ENCODE measurements at regions not wholly inside any gene's neighbourhood (a gene's known extent, or its start where the extent isn't known, plus 50 kb on each side); places are given as distances from the start of the nearest gene placed in this dataset.
"Not testable (repeated sequence)": the region's sequence is repeated elsewhere in the genome, so short reads cannot be mapped to it uniquely, and the experiment has no call there.

DNA sequence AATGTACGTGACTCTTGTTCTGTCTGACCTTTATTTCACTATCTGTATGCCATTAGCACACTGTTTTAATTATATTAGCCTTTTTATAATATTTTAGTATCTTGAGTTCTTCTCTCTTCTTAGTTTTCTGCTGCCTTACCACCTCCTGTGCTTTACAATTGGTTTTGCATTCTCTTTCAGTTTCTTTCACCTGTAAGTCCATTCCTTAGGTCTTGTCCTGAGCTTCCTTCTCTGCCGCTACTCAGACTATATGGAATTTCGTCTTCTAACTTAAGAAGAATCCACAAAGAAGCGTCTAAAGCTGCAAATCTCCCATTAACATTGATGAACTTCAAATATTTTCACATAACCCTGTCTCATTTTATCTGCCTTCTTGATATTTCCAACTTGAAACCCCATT is 642.9 kb downstream of the MAT2B start:
- TF ChIP-seq, protein P1, sequence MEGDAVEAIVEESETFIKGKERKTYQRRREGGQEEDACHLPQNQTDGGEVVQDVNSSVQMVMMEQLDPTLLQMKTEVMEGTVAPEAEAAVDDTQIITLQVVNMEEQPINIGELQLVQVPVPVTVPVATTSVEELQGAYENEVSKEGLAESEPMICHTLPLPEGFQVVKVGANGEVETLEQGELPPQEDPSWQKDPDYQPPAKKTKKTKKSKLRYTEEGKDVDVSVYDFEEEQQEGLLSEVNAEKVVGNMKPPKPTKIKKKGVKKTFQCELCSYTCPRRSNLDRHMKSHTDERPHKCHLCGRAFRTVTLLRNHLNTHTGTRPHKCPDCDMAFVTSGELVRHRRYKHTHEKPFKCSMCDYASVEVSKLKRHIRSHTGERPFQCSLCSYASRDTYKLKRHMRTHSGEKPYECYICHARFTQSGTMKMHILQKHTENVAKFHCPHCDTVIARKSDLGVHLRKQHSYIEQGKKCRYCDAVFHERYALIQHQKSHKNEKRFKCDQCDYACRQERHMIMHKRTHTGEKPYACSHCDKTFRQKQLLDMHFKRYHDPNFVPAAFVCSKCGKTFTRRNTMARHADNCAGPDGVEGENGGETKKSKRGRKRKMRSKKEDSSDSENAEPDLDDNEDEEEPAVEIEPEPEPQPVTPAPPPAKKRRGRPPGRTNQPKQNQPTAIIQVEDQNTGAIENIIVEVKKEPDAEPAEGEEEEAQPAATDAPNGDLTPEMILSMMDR (IDR thresholded peaks at IDR 0.05), result no peak
- no peaks in the 10 kb centered on the region for H3K4me1 Mint-ChIP-seq
- Histone ChIP-seq H3K27me3 (replicated peaks in 1 of 4; ENCODE audit: control extremely low read depth in 1 of 4, control insufficient read depth in 3 of 4, insufficient read depth in 4 of 4, low read length in 3 of 4) (no peaks in the 10 kb centered on the region), H3K4me2 (replicated peaks; ENCODE audit: low read depth, low read length, poor library complexity, severe bottlenecking) (no peak overlapping the region), H3K27ac (ENCODE audit: low read length in 2 of 2) (no peak overlapping the region), H3K36me3 (replicated peaks in 1 of 2; ENCODE audit: control extremely low read depth in 1 of 2, control insufficient read depth in 1 of 2, extremely low read depth in 1 of 2, insufficient read depth in 2 of 2, low read length in 1 of 2) (no peaks in the 10 kb centered on the region), H3K9ac (ENCODE audit: low read length) (no peak overlapping the region), H3K4me3 (ENCODE audit: control extremely low read depth in 1 of 5, extremely low read depth in 1 of 5, insufficient read depth in 1 of 5, low read depth in 2 of 5, low read length in 4 of 5) (no peak overlapping the region), H3K9me3 (ENCODE audit: control extremely low read depth in 1 of 3, control insufficient read depth in 2 of 3, insufficient read depth in 1 of 3, low read length in 2 of 3) (no peaks in the 10 kb centered on the region), H2AFZ (ENCODE audit: insufficient read depth, low read depth, low read length, poor library complexity, severe bottlenecking) (no peak overlapping the region), H3K79me2 (ENCODE audit: control insufficient read depth, insufficient read depth, low read length) (no peaks in the 10 kb centered on the region), H3K4me1 (ENCODE audit: control insufficient read depth in 2 of 2, insufficient read depth in 2 of 2, low read length in 2 of 2) (no peaks in the 10 kb centered on the region), H4K20me1 (ENCODE audit: control insufficient read depth, insufficient read depth, low read length, poor library complexity, severe bottlenecking) (no peaks in the 10 kb centered on the region)
- CTCF ChIA-PET, result no interaction called here
- ATAC-seq (ENCODE audit: low read depth) (no peak), DNase-seq (no peak)
- no peak overlapping the region for H3K4me3 Mint-ChIP-seq
- intact Hi-C loops (cut with micrococcal nuclease), result no loop called here
- WGBS (ENCODE audit: insufficient coverage), result 80% methylated on average over 3 of the region's 4 CpGs
- POLR2A ChIA-PET, result no interaction called here
- no peaks in the 10 kb centered on the region for H3K9me3 Mint-ChIP-seq (ENCODE audit: insufficient read depth)
- no peak overlapping the region for H3K27ac Mint-ChIP-seq
- no peaks in the 10 kb centered on the region for H3K27me3 Mint-ChIP-seq

DNA sequence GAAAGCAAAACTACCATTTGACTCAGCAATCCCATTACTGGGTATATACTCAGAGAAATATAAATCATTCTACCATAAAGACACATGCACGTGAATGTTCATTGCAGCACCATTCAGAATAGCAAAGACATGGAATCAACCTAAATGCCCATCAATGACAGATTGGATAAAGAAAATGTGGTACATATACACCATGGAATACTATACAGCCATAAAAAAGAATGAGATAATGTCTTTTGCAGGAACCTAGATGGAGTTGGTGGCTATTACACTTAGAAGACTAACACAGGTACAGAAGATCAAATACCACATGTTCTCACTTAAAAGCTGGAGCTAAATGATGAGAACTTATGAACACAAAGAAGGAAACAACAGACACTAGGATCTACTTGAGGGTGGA is 647.1 kb downstream of the MAT2B start:
- WGBS (ENCODE audit: insufficient coverage), result no CpG with 5 or more reads among the region's 1 CpG
- CTCF ChIA-PET; H4K20me1 ChIP-seq (ENCODE audit: control insufficient read depth, insufficient read depth, low read length, poor library complexity, severe bottlenecking); H3K27me3 ChIP-seq (replicated peaks in 1 of 4; ENCODE audit: control extremely low read depth in 1 of 4, control insufficient read depth in 3 of 4, insufficient read depth in 4 of 4, low read length in 3 of 4); POLR2A ChIA-PET; H3K4me1 Mint-ChIP-seq; DNase-seq; H3K27ac ChIP-seq (ENCODE audit: low read length in 2 of 2); H3K9me3 Mint-ChIP-seq (ENCODE audit: insufficient read depth); intact Hi-C loops (cut with micrococcal nuclease); H3K9ac ChIP-seq (ENCODE audit: low read length); H3K79me2 ChIP-seq (ENCODE audit: control insufficient read depth, insufficient read depth, low read length); H3K9me3 ChIP-seq (ENCODE audit: control extremely low read depth in 1 of 3, control insufficient read depth in 2 of 3, insufficient read depth in 1 of 3, low read length in 2 of 3); H3K4me2 ChIP-seq (replicated peaks; ENCODE audit: low read depth, low read length, poor library complexity, severe bottlenecking); H3K4me3 ChIP-seq (ENCODE audit: control extremely low read depth in 1 of 5, extremely low read depth in 1 of 5, insufficient read depth in 1 of 5, low read depth in 2 of 5, low read length in 4 of 5); H3K27ac Mint-ChIP-seq; H3K4me1 ChIP-seq (ENCODE audit: control insufficient read depth in 2 of 2, insufficient read depth in 2 of 2, low read length in 2 of 2); H2AFZ ChIP-seq (ENCODE audit: insufficient read depth, low read depth, low read length, poor library complexity, severe bottlenecking); H3K4me3 Mint-ChIP-seq; ATAC-seq (ENCODE audit: low read depth); H3K36me3 ChIP-seq (replicated peaks in 1 of 2; ENCODE audit: control extremely low read depth in 1 of 2, control insufficient read depth in 1 of 2, extremely low read depth in 1 of 2, insufficient read depth in 2 of 2, low read length in 1 of 2); H3K27me3 Mint-ChIP-seq: not testable (repeated sequence)
